GM12873 (cell line): ENCODE measurements at regions not wholly inside any gene's neighbourhood (a gene's known extent, or its start where the extent isn't known, plus 50 kb on each side); places are given as distances from the start of the nearest gene placed in this dataset.

Experiments used
- CTCF ChIP-seq: IDR thresholded peaks from 2 replicates; pipeline ENCODE4 v1.5.1; 2012; ENCODE audit warnings: low read depth, mild to moderate bottlenecking, moderate library complexity, low read length, control low read depth; ENCODE audit not compliant: insufficient read depth; ENCODE audit errors: missing control alignments

- TF ChIP-seq CTCF = no peak
Observed at GRCh38 chr1:29893806-29894205, 657.5 kb downstream of the PTPRU start.

- TF ChIP-seq CTCF = no peak
Observed at GRCh38 chr1:29893046-29893723, 656.9 kb downstream of the PTPRU start.

GRCh38 chr1:29892247-29892646, 655.9 kb downstream of the PTPRU start:
- no peak for TF ChIP-seq CTCF

GRCh38 chr1:29890201-29890959, 654.1 kb downstream of the PTPRU start:
- TF ChIP-seq CTCF = no peak

- TF ChIP-seq CTCF = no peak
Observed at GRCh38 chr1:29889776-29890175, 653.5 kb downstream of the PTPRU start.

GRCh38 chr1:29884740-29885139, 648.4 kb downstream of the PTPRU start:
- no peak for TF ChIP-seq CTCF

- no peak for TF ChIP-seq CTCF
Observed at GRCh38 chr1:29883986-29884385, 647.7 kb downstream of the PTPRU start.
